ENCODE measurements at regions not wholly inside any gene's neighbourhood (a gene's known extent, or its start where the extent isn't known, plus 50 kb on each side); places are given as distances from the start of the nearest gene placed in this dataset.

GRCh38 chr15:38745126-38745525, 180.5 kb upstream of the RASGRP1 start:
- ChIA-PET CTCF (interaction anchor here (1.0 kb wide), 1 partner anchor 21 kb away, joined by 3 read pairs; no protein-coding TSS in a partner anchor), POLR2A (no interaction called here)
- Histone ChIP-seq H3K27me3 (ENCODE audit: insufficient read depth) (no peaks in the 10 kb centered on the region), H3K9ac (no peak overlapping the region), H3K9me3 (no peaks in the 10 kb centered on the region), H3K4me2 (no peak overlapping the region; the same call in 1 of the 2 replicates), H3K4me1 (ENCODE audit: control insufficient read depth in 1 of 2, insufficient read depth in 2 of 2, low read depth in 1 of 2, low read length in 1 of 2) (peaks cover 0 to 13% of the 10 kb centered on the region in 2 experiments; a peak in 1 of 4 replicates), H3K9me2 (no peaks in the 10 kb centered on the region), H3F3A (replicated peaks; ENCODE audit: insufficient read depth) (no peaks in the 10 kb centered on the region), H3K79me2 (ENCODE audit: insufficient read depth) (no peaks in the 10 kb centered on the region), H4K20me1 (ENCODE audit: insufficient read depth) (no peaks in the 10 kb centered on the region), H2AFZ (ENCODE audit: low read depth) (no peak overlapping the region), H3K4me3 (ENCODE audit: low read depth in 2 of 2, low read length in 1 of 2) (no peak overlapping the region), H3K36me3 (replicated peaks in 1 of 2; ENCODE audit: control insufficient read depth in 1 of 2, insufficient read depth in 2 of 2, low read length in 1 of 2) (no peaks in the 10 kb centered on the region), H3K27ac (ENCODE audit: low read depth in 2 of 2, low read length in 1 of 2) (no peak overlapping the region)
- DNase-seq, result no peak
- WGBS (ENCODE audit: low lambda C conversion rate), result 70% methylated on average over 1 of the region's 1 CpG
- TF ChIP-seq JUND (IDR thresholded peaks at IDR 0.05) (no peak), CHD2 (IDR thresholded peaks at IDR 0.05; ENCODE audit: low read length, partially characterized antibody) (no peak), USF1 (IDR thresholded peaks at IDR 0.05; ENCODE audit: borderline replicate concordance, low read depth) (no peak), MXI1 (IDR thresholded peaks at IDR 0.05; ENCODE audit: low read depth, low read length) (no peak), ZBTB33 (IDR thresholded peaks at IDR 0.05; ENCODE audit: borderline replicate concordance, low read depth) (no peak), USF2 (IDR thresholded peaks at IDR 0.05; ENCODE audit: borderline replicate concordance, low read depth, low read length) (no peak), PBX3 (IDR thresholded peaks at IDR 0.05) (no peak), EZH2phosphoT487 (IDR thresholded peaks at IDR 0.05; ENCODE audit: borderline replicate concordance, low read depth) (no peak), RFX5 (IDR thresholded peaks at IDR 0.05; ENCODE audit: low read length) (no peak), TEAD4 (IDR thresholded peaks at IDR 0.05; ENCODE audit: borderline replicate concordance, insufficient read depth) (no peak), MEF2A (IDR thresholded peaks at IDR 0.05; ENCODE audit: borderline replicate concordance, low read depth) (no peak), GATA2 (CRISPR knock-in tag; IDR thresholded peaks at IDR 0.05) (no peak), FOXM1 (IDR thresholded peaks at IDR 0.05; ENCODE audit: low read depth) (no peak), RAD21 (IDR thresholded peaks at IDR 0.05; ENCODE audit: low read length) (no peak), MAX (IDR thresholded peaks at IDR 0.05; ENCODE audit: low read depth) (no peak), SIN3A (IDR thresholded peaks at IDR 0.05; ENCODE audit: borderline replicate concordance, low read depth, low read length) (no peak), IRF3 (IDR thresholded peaks at IDR 0.05; ENCODE audit: low read depth, low read length) (no peak), CTCF (IDR thresholded peaks at IDR 0.05) (no peak)

Data from SK-N-SH (cell line).